Activated CD8-positive, alpha-beta memory T cell treated with anti-CD3 and anti-CD28 coated beads for 48 hours (primary cell): ENCODE measurements at regions not wholly inside any gene's neighbourhood (a gene's known extent, or its start where the extent isn't known, plus 50 kb on each side); places are given as distances from the start of the nearest gene placed in this dataset.
"Not testable (repeated sequence)": the region's sequence is repeated elsewhere in the genome, so short reads cannot be mapped to it uniquely, and the experiment has no call there.

ENCODE experiments used
- DNase-seq, 3 experiments: peaks; one replicate each; pipeline ENCODE4 v3.0.0-alpha.2; 2020; ENCODE audit warnings: low read depth in 2 of 3, low spot score in 2 of 3

DNA sequence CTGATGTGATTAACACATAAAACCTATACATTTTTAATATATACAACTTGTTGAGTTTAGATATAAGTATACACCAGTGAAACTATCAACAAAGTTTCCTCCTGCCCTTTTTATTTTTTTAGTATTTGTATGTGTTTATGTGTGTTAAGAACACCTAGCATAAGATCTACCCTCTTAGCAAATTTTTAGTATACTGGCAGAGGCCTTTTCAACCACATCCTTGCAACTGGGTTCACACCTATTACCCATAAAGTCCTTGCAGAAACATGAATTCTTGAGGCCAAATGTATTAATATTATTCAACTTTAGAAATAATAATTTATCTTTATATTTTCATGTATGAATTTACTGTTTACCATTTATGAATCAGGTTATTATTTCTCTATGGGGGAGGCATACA lies 119.7 kb upstream of the CRIM1 start:
- no peak for DNase-seq

DNA sequence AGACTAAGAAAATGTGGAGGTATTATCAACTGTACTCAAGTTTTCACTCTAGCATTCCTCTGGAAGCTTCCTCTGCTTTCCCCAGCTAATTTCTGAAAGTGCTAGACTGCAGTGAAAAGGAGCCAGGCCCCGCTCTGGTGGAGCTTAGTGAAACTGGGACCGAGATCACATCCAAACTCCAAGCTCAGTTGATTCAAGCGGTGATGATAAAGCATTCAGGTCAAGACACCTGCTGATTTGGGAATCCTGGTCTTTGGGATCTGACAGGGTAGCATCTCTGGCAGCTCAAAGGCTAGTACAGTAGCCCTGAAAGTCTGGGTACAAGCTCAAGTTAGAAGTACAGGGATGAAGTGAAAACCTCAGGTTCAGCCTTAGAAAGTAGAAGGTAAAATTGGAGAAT lies 120.2 kb upstream of the CRIM1 start:
- no peak for DNase-seq

DNA sequence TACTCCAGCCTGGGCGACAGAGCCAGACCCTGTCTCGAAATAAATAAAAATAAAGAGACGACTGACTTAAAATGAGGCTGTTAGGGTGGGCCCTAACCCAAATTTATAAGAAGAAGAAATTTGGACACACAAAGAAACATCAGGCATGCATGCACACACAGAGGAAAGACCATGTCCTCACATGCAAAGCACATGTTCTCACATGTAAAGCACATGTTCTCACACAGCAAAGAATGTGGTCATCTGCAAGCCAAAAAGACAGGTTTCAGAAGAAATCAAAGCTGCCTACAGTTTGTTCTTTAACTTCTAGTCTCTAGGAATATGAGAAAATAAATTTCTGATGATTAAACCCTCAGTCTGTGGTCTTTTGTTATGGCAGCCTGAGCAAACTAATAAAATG lies 132.3 kb upstream of the CRIM1 start:
- no peak for DNase-seq

DNA sequence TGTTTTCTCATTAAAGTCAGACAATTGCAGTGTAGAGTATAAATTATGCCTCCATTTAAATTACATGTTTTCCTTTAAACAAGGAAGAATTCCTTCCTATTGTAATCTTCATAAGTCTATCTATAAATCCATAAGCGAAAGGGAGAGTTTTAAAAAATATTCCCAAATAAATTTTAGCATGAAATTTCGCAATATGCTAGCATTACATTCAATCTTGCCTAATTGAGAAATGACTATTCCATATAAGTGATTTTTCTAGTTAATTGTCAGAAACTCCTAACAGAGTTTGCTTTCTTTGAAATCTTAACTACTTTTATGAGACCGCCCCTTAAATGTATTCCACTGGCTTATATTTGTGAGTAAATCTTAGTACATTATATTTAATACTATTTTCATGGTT lies 133.1 kb upstream of the CRIM1 start:
- no peak for DNase-seq

DNA sequence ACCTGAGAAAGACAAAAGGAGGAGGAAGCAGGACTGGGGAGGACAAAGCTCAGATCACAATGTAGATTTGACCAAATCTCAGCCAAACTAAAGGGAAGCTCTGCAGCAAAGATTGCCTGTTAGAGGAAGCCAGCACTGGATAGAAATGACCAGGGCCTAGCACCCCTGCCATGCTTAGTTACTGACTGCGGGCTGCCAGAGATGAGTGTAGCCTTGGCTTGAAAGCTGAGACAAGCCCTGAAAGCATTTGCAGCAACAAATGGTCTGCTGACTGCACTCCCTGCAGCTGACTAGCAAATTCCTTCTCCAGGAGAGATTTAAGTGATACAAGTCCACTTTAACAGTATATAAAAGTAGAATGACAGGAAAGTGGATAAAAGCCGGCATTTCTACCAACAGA lies 140.9 kb upstream of the CRIM1 start:
- DNase-seq, result no peak

DNA sequence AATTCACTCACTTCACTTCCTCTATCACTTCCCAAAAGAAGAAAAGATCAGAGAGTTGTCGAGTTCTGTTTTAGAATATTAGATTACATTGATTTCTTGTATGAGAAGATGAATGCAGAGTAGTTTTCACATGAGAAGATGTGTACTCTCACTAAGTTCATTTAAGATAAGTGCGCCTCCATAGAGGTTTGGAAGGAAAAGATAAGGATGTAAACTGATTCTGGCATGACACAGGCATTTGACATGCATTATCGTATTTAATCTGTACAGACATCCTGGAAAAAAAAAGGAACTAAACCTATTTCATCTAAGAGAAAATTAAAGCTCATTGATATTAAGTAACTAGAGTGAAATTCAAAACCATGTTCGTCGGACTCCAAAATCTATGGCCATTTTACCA lies 152.2 kb upstream of the CRIM1 start:
- DNase-seq, result no peak

DNA sequence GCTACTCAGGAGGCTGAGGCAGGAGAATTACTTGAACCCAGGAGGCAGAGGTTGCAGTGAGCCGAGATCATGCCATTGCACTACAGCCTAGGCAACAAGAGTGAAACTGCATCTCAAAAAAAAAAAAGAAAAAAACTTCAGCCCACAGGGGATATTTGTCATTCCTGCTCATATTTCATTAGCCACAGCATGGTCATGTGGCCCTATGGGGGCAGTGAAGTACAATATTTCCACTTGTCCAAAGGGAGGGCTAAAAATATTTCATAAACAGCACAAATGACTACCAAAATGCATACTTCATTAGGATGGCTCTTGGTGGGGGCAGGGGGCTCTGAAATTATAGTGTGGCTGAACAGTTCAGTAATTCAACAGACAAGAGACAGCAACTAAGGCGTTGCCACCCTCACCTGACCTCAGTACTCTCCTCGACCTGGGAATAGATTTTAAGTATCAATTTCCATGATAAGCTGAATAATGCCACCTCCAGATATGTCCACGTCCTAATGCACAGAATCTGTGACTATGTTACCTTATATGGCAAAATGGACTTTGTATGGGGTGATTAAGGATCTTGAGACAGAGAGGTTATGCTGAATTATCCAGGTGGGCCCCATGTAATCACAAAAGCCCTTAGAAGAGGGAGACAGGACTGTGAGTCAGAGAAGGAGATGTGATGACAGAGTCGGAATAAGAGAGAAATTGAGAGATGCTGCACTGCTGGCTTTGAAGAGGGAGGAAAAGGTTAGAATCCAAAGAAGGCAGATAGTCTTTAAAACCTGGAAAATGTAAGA lies 158.2 kb upstream of the CRIM1 start:
- DNase-seq, result no peak

DNA sequence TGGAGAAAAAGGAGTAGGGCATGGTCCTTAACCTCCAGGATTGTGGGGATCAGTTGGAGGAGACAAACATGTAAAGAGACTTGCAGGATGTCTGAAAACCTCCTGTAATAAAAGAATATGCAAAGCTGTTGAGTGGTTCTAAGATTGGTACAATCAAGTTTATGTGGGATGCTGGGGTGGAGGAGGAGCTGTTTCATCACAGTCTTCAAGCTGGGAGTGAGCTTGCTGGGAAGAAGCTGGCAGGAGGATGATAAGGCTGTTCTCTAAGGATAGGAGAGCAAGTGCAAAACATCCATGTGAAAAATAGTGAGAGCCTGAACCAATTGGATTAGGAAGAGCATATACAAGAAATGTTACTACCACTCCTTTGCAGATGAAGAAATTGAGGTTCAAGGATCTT lies 161.9 kb upstream of the CRIM1 start:
- DNase-seq, result no peak

DNA sequence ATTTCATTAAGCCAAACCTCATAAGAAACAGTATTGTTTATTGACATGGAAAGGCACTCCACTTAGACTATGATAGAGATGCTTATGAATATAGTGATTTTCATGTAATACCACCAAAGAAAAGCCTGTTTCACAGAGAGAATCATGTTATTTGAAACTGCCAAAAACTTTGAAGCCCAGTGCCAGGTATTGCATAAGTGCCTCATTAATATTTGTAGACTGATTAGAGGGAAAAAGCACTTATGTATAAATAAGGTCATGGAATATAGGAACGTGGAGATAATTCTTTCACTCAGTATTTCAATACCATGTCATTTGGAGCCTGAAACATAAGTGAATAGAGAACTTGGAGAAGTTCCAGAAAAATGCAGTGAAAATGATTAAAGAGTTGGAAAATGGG lies 162.6 kb upstream of the CRIM1 start:
- no peak for DNase-seq

DNA sequence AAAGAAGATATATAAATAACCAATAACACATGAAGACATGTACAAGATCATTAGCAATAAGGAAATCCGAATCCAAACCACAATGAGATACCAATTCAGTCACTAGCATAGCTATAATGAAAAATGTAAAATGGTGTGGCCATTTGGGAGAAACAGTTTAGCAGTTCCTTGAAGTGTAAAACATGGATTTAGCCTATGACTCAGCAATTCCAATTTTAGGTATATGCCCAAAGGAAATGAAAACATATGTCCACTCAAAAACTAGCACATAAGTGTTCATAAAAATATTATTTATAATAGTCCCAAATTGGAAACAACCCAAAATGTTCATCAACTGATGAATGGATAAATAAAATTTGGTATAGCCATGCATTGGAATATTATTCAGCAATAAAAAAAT lies 165.5 kb upstream of the CRIM1 start:
- DNase-seq, result no peak

DNA sequence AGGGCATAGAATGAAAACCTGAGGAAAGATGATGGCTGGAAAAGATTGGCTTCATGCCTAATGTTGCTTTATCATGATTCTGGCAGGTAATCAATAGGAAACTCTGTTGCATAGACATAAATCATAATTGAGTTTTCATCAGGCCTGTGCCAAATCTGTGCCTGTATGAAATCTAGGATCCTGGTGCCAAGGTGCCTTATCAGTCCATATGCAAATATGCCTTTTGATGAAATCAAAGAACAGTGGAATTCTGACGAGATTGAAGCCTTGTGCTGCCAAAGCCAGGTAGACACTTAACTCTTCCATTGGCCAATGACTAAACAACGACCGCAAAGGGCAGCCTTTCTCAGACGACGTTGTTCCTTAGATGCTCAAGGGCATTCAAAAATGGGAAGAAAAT lies 170.0 kb upstream of the CRIM1 start:
- DNase-seq, result no peak

DNA sequence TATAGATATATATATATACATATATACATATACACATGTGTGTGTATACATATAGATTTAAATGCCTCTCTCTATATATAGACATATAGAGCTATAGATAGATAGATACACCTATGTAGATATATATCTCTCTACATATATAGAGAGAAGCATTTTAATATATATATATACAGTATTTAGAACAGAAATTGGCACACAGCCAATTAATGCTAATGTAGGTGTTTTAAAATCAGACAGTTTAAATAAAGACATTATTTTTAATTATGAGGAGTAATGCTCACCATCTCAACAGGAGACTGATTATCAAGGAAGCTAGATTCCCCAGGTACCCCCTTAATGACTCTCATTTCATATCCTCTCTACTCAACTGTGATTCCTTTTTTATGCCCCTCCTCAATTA lies 170.7 kb upstream of the CRIM1 start:
- no peak for DNase-seq

DNA sequence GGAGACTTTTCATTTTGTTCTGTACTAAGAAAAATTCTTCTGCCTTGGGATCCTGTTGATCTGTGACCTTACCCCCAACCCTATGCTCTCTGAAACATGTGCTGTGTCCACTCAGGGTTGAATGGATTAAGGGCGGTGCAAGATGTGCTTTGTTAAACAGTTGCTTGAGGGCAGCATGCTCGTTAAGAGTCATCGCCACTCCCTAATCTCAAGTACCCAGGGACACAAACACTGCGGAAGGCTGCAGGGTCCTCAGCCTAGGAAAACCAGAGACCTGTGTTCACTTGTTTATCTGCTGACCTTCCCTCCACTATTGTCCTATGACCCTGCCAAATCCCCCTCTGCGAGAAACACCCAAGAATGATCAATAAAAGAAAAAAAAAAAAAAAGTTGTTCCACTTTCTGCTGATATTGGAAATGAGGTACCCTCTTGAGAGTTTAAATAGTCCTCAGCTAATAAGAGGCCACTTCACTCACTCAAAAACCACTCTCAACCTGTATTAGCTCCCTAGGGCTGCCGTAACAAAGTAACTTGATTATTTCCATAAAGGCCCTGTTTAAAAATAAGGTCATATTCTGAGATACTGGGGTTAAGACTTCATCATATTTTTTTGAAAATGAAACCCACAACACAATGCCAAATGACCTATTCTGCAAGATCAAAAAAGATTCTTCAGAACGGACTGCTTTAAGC lies 174.6 kb upstream of the CRIM1 start:
- not testable (repeated sequence) for DNase-seq

DNA sequence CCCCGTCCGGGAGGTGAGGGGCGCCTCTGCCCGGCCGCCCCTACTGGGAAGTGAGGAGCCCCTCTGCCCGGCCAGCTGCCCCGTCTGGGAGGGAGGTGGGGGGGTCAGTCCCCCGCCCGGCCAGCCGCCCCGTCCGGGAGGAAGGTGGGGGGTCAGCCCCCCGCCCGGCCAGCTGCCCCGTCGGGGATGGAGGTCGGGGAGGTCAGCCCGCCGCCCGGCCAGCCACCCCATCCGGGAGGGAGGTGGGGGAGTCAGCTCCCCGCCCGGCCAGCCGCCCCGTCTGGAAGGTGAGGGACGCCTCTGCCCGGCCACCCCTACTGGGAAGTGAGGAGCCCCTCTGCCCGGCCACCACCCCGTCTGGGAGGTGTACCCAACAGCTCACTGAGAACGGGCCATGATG lies 175.3 kb upstream of the CRIM1 start:
- DNase-seq, result not testable (repeated sequence)

DNA sequence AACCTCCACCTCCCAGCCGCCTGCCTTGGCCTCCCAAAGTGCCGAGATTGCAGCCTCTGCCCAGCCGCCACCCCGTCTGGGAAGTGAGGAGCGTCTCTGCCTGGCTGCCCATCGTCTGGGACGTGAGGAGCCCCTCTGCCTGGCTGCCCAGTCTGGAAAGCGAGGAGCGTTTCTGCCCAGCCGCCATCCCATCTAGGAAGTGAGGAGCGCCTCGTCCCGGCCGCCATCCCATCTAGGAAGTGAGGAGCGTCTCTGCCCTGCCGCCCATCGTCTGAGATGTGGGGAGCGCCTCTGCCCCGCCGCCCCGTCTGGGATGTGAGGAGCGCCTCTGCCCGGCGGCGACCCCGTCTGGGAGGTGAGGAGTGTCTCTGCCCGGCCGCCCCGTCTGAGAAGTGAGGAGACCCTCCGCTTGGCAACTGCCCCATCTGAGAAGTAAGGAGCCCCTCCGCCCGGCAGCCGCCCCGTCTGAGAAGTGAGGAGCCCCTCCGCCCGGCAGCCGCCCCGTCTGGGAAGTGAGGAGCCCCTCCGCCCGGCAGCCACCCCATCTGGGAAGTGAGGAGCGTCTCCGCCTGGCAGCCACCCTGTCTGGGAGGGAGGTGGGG lies 175.8 kb upstream of the CRIM1 start:
- DNase-seq, result not testable (repeated sequence)

DNA sequence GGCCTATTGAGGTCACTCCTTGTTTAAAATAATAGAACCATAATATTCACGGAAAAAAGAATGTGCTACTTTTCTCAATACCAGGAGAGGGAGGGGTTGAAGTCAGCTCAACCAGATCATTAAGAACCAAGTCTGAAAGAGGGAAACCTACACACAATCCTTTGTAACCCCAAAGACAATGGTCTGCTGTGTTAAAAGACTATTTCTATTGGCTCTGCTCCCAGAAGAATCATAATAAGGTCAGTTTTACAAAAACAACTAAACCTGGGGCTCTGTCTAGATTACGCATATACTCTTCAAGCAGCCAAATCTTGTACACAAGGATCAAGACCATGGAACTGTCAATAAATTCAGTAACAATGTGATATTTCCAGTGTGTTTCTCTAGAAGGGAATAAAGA lies 177.2 kb upstream of the CRIM1 start:
- no peak for DNase-seq

DNA sequence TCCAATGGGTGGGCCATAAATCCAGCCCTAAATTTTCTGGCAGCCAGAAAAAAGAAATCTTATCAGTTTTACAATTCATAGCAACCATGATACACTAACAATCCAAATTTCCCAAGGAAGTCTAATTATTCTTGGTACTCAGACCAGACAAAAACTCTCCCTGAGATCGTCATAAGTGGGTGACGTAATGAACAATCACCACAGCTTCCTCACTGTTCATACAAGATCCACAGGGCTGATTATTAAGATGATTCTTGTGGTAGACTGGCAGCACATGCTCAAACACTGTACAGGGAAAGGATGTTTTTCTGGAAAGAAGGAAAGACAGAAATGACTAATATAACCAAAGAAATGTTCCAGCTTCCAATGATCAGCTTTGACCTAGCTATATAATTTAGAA lies 178.3 kb upstream of the CRIM1 start:
- no peak for DNase-seq

DNA sequence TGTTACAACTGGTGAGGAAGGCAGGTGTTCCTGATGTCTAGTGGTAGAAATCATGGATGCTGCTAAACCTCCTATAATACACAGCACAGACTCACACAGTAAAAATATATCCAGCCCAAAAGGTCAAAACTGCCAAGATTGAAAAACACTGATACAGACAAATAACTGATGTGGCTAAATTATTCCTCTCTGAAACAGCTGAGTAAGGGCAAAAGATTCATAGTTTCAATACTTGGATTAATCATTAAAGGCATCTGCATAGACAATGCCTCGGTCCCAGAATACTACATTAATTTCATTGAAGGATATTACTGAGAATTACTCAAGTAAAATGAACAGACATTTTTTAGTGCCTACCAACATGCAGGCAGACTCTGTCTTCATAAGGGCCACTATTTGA lies 180.7 kb upstream of the CRIM1 start:
- no peak for DNase-seq

DNA sequence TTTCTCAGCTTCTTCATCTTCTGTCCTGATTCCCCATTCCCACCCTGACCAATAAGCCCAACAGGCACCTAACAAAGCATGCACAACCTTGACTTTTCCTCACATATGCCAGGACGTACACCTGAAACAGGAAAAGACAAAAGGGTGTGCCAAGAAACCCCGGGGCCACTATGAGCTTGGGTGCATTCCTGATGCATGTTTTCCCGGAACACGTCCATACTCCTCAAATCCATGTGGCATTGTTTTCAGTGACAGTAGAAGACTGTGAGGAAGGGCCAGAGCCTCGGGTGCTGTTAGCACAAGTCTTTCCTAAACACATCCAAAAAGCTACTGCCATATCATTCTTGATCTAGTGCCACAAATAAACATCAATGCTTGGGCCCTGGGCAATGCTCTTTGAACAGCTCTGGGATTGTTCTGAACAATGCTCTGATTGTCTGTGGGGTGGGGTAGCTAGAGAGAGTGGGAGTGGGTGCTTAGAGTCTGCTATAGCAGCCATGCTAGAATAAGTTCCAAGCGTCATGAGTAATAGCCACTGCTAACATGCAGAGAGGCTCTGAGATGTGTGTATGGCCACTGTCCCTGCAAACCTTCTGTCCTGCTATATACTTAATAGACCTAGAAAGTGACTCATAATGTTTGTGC lies 181.7 kb upstream of the CRIM1 start:
- DNase-seq, result no peak

DNA sequence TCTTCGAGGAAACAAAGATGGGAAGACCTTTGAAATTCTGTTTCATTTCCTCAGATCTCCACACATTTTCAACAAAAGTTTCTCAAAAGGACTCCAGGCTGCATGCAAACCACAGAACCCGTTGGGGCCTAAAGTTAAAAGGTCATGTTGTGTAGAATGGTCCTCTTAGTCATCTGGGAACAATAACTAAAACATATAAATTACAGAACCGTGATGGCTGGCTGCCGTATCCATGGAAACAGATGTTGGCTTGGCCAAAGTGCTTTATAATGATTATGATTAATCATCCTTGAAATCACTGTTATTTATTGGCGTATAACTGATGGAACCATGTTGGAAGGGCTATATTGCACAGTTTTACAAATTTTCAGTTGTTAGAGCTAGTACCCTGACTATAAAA lies 182.8 kb upstream of the CRIM1 start:
- DNase-seq, result no peak

DNA sequence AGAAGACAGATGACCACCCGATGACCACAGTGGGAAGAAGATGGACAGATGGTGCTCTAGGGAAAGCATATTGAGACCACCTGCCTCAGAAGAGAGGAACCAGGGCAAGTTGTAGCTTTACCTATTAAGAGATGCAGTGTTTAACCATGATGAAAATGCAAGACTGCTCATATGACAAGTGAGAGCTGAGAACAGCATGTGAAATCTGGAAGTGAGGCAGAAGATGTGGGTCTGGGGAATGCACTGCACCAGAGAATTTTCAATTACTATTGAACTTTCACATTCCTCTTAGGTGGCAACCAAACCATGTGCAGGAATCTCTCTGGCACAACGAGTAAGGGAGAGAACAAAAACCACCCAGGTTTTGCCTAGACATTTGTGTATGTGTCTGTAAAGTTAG lies 184.8 kb upstream of the CRIM1 start:
- DNase-seq, result no peak

DNA sequence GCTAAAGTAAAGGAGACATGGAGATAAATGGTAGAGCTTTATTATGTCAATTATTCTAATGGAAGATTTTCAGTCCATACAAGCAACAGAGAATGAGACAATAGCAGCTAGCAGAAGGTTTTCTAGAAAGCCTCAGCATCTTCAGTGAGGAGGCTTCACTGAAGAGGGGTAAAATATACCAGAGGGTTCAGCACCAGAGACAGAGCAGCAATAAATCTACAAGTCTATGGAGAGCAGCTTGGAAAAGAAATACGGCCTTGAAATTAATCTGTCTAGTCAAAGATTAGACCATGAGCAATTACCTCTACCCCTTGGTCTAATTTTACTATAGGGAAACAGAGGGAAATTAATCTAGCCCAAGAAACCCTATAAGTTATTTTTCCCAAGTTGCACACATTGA lies 185.7 kb upstream of the CRIM1 start:
- DNase-seq, result no peak
